Activated T-cell treated with anti-CD3 and anti-CD28 coated beads, Interleukin-2, amount 50 U/mL, for 48 hours (primary cell): ENCODE measurements at regions not wholly inside any gene's neighbourhood (a gene's known extent, or its start where the extent isn't known, plus 50 kb on each side); places are given as distances from the start of the nearest gene placed in this dataset.
"Not testable (repeated sequence)": the region's sequence is repeated elsewhere in the genome, so short reads cannot be mapped to it uniquely, and the experiment has no call there.

Experiments used
- DNase-seq, 2 experiments: peaks; one replicate each; pipeline ENCODE4 v3.0.0-alpha.2; 2020

GRCh38 chr9:7615344-7615743 is 184.2 kb downstream of the DMAC1 start:
- no peak for DNase-seq

- DNase-seq = no peak
These were observed 185.6 kb downstream of the DMAC1 start for GRCh38 chr9:7613931-7614330.

- no peak for DNase-seq
These were observed 191.3 kb downstream of the DMAC1 start for GRCh38 chr9:7608261-7608660.

GRCh38 chr9:7607421-7607820 is 192.2 kb downstream of the DMAC1 start:
- DNase-seq = no peak

- no peak for DNase-seq
These were observed 193.0 kb downstream of the DMAC1 start for GRCh38 chr9:7606591-7606990.

GRCh38 chr9:7601739-7602138 is 197.8 kb downstream of the DMAC1 start:
- DNase-seq = no peak

- DNase-seq = no peak
These were observed 201.9 kb downstream of the DMAC1 start for GRCh38 chr9:7597716-7598115.

GRCh38 chr9:7592321-7593316 is 207.0 kb downstream of the DMAC1 start:
- DNase-seq = no peak

GRCh38 chr9:7591501-7591900 is 208.1 kb downstream of the DMAC1 start:
- no peak for DNase-seq

- no peak for DNase-seq
These were observed 219.0 kb downstream of the DMAC1 start for GRCh38 chr9:7580568-7580967.

GRCh38 chr9:7579351-7579750 is 220.2 kb downstream of the DMAC1 start:
- no peak for DNase-seq

GRCh38 chr9:7578951-7579350 is 220.6 kb downstream of the DMAC1 start:
- DNase-seq = no peak

- peak; percentile 72 to 76 for DNase-seq
These were observed 229.4 kb downstream of the DMAC1 start for GRCh38 chr9:7570107-7570720.

GRCh38 chr9:7567687-7568086 is 231.9 kb downstream of the DMAC1 start:
- DNase-seq = no peak

GRCh38 chr9:7561527-7562080 is 238.0 kb downstream of the DMAC1 start:
- DNase-seq = no peak

- no peak for DNase-seq
These were observed 238.8 kb downstream of the DMAC1 start for GRCh38 chr9:7560669-7561305.

GRCh38 chr9:7554699-7555098 is 244.9 kb downstream of the DMAC1 start:
- DNase-seq = no peak

GRCh38 chr9:7552706-7553105 is 246.9 kb downstream of the DMAC1 start:
- not testable (repeated sequence) for DNase-seq

- DNase-seq = no peak
These were observed 250.3 kb downstream of the DMAC1 start for GRCh38 chr9:7549249-7549648.

GRCh38 chr9:7546261-7546660 is 253.3 kb downstream of the DMAC1 start:
- no peak for DNase-seq

- DNase-seq = no peak
These were observed 254.0 kb downstream of the DMAC1 start for GRCh38 chr9:7545371-7546165.

- no peak for DNase-seq
These were observed 256.9 kb downstream of the DMAC1 start for GRCh38 chr9:7542693-7543092.

- DNase-seq = no peak
These were observed 257.5 kb downstream of the DMAC1 start for GRCh38 chr9:7542126-7542525.
